GM23338 (cell line): ENCODE measurements at regions not wholly inside any gene's neighbourhood (a gene's known extent, or its start where the extent isn't known, plus 50 kb on each side); places are given as distances from the start of the nearest gene placed in this dataset.
A peak's percentile ranks its signal among the peaks of the same experiment; 100 is the strongest.

Experiments
- ATAC-seq: fragments of 200-7000 bp; cut with Tn5 transposase; 3 replicates; pipeline ENCODE4 v1.9.1; 2020
- DNase-seq: peaks from one replicate; pipeline ENCODE4 v3.0.0-alpha.2; 2015; ENCODE audit warnings: low spot score
- H2AFZ ChIP-seq: fragments of 200-600 bp; sonication (generic); 2 replicates; pipeline ENCODE4 v1.8.0; 2016; ENCODE audit warnings: antibody characterized with exemption, mild to moderate bottlenecking, moderate library complexity
- H3F3A ChIP-seq: fragments of 200-600 bp; sonication (generic); replicated peaks from 2 replicates; pipeline ENCODE4 v1.8.0; 2017; ENCODE audit warnings: antibody characterized with exemption, mixed run types, low read depth
- H3K27ac ChIP-seq: fragments of 200-600 bp; sonication (generic); 2 replicates; pipeline ENCODE4 v1.6.1; 2016; ENCODE audit warnings: low read depth
- H3K27me3 ChIP-seq: fragments of 200-600 bp; sonication (generic); 2 replicates; pipeline ENCODE4 v1.8.0; 2016; ENCODE audit warnings: mild to moderate bottlenecking, mixed run types, moderate library complexity; ENCODE audit not compliant: insufficient read depth
- H3K36me3 ChIP-seq: fragments of 200-600 bp; sonication (generic); 2 replicates; pipeline ENCODE4 v1.8.0; 2016; ENCODE audit warnings: mild to moderate bottlenecking; ENCODE audit not compliant: insufficient read depth
- H3K4me1 ChIP-seq: fragments of 200-600 bp; sonication (generic); 2 replicates; pipeline ENCODE4 v1.8.0; 2016; ENCODE audit warnings: mild to moderate bottlenecking, moderate library complexity; ENCODE audit not compliant: insufficient read depth
- H3K4me2 ChIP-seq: fragments of 200-600 bp; sonication (generic); 2 replicates; pipeline ENCODE4 v1.7.1; 2017; ENCODE audit warnings: mixed run types
- H3K4me3 ChIP-seq: fragments of 200-600 bp; sonication (generic); 2 replicates; pipeline ENCODE4 v1.6.1; 2016; ENCODE audit warnings: mixed run types
- H3K79me2 ChIP-seq: fragments of 200-600 bp; sonication (generic); replicated peaks from 2 replicates; pipeline ENCODE4 v1.8.0; 2017; ENCODE audit warnings: mild to moderate bottlenecking; ENCODE audit not compliant: insufficient read depth
- H3K9me2 ChIP-seq: fragments of 200-600 bp; sonication (generic); 2 replicates; pipeline ENCODE4 v1.8.0; 2017; ENCODE audit not compliant: insufficient read depth
- H4K20me1 ChIP-seq: fragments of 200-600 bp; sonication (generic); replicated peaks from 2 replicates; pipeline ENCODE4 v1.8.0; 2017; ENCODE audit warnings: mild to moderate bottlenecking; ENCODE audit not compliant: insufficient read depth
- H3K27ac Mint-ChIP-seq: 2 replicates; pipeline ENCODE4 v1.8.0; 2020; ENCODE audit warnings: inconsistent platforms, mild to moderate bottlenecking, moderate library complexity, mixed read lengths
- H3K27me3 Mint-ChIP-seq: 3 replicates; pipeline ENCODE4 v1.8.0; 2022; ENCODE audit warnings: low read depth, mild to moderate bottlenecking, moderate library complexity, mixed read lengths, inconsistent platforms; ENCODE audit not compliant: insufficient read depth, poor library complexity
- H3K36me3 Mint-ChIP-seq: 3 replicates; pipeline ENCODE4 v1.8.0; 2021; ENCODE audit warnings: low read depth, mild to moderate bottlenecking, inconsistent platforms, moderate library complexity, mixed read lengths
- H3K4me1 Mint-ChIP-seq: 3 replicates; pipeline ENCODE4 v1.8.0; 2020; ENCODE audit warnings: mild to moderate bottlenecking, inconsistent platforms, mixed read lengths
- H3K4me3 Mint-ChIP-seq: 3 replicates; pipeline ENCODE4 v1.8.0; 2021; ENCODE audit warnings: moderate library complexity, mild to moderate bottlenecking, inconsistent platforms, mixed read lengths
- H3K9me3 Mint-ChIP-seq: 3 replicates; pipeline ENCODE4 v1.8.0; 2020; ENCODE audit warnings: moderate library complexity, mild to moderate bottlenecking, inconsistent platforms, mixed read lengths
- CREB1 ChIP-seq: fragments of 250-450 bp; sonication (Bioruptor Pico); IDR thresholded peaks from 2 replicates; pipeline ENCODE4 v1.5.0; 2020; ENCODE audit warnings: low read depth, mild to moderate bottlenecking, moderate library complexity
- EZH2phosphoT487 ChIP-seq: fragments of 200-600 bp; sonication (generic); IDR thresholded peaks from one replicate; pipeline ENCODE4 v1.8.1; 2018; ENCODE audit warnings: antibody characterized with exemption; ENCODE audit not compliant: unreplicated experiment
- JUNB ChIP-seq: IDR thresholded peaks from one replicate; pipeline ENCODE4 v1.6.1; 2016; ENCODE audit warnings: antibody characterized with exemption; ENCODE audit not compliant: unreplicated experiment
- POLR2AphosphoS5 ChIP-seq: IDR thresholded peaks from 2 replicates; pipeline ENCODE4 v1.6.1; 2016; ENCODE audit warnings: antibody characterized with exemption, low read depth
- STAT1 ChIP-seq: IDR thresholded peaks from one replicate; pipeline ENCODE4 v1.6.1; 2016; ENCODE audit warnings: antibody characterized with exemption; ENCODE audit not compliant: unreplicated experiment
- TF ChIP-seq, protein P1 (sequence below): fragments of 250-450 bp; sonication (Bioruptor Pico); IDR thresholded peaks from 2 replicates; pipeline ENCODE4 v1.5.0; 2020; ENCODE audit warnings: mild to moderate bottlenecking, moderate library complexity
- TF ChIP-seq, protein P2 (sequence below): IDR thresholded peaks from one replicate; pipeline ENCODE4 v1.6.1; 2018; ENCODE audit warnings: antibody characterized with exemption; ENCODE audit not compliant: unreplicated experiment

DNA sequence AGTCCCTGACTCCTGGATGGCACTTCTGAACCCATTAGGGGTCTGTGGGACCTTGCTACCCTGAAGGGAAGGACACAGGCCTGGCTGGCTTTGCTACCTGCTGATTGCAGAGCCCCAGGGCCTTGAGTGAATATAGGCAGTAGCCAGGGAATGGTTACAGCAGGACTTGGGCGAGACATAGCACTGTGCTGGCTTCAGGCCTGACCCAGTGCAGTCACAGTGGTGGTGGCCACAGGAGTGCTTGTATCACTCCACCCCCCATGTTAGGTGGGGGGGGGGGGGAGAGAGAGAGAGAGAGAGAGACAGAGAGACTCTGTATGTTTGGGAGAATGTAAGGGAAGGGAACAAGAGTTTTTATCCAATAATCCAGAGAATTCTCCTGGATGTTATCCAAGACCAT, 439.3 kb upstream of the ZNF608 start (continued):
- TF ChIP-seq, protein P1, sequence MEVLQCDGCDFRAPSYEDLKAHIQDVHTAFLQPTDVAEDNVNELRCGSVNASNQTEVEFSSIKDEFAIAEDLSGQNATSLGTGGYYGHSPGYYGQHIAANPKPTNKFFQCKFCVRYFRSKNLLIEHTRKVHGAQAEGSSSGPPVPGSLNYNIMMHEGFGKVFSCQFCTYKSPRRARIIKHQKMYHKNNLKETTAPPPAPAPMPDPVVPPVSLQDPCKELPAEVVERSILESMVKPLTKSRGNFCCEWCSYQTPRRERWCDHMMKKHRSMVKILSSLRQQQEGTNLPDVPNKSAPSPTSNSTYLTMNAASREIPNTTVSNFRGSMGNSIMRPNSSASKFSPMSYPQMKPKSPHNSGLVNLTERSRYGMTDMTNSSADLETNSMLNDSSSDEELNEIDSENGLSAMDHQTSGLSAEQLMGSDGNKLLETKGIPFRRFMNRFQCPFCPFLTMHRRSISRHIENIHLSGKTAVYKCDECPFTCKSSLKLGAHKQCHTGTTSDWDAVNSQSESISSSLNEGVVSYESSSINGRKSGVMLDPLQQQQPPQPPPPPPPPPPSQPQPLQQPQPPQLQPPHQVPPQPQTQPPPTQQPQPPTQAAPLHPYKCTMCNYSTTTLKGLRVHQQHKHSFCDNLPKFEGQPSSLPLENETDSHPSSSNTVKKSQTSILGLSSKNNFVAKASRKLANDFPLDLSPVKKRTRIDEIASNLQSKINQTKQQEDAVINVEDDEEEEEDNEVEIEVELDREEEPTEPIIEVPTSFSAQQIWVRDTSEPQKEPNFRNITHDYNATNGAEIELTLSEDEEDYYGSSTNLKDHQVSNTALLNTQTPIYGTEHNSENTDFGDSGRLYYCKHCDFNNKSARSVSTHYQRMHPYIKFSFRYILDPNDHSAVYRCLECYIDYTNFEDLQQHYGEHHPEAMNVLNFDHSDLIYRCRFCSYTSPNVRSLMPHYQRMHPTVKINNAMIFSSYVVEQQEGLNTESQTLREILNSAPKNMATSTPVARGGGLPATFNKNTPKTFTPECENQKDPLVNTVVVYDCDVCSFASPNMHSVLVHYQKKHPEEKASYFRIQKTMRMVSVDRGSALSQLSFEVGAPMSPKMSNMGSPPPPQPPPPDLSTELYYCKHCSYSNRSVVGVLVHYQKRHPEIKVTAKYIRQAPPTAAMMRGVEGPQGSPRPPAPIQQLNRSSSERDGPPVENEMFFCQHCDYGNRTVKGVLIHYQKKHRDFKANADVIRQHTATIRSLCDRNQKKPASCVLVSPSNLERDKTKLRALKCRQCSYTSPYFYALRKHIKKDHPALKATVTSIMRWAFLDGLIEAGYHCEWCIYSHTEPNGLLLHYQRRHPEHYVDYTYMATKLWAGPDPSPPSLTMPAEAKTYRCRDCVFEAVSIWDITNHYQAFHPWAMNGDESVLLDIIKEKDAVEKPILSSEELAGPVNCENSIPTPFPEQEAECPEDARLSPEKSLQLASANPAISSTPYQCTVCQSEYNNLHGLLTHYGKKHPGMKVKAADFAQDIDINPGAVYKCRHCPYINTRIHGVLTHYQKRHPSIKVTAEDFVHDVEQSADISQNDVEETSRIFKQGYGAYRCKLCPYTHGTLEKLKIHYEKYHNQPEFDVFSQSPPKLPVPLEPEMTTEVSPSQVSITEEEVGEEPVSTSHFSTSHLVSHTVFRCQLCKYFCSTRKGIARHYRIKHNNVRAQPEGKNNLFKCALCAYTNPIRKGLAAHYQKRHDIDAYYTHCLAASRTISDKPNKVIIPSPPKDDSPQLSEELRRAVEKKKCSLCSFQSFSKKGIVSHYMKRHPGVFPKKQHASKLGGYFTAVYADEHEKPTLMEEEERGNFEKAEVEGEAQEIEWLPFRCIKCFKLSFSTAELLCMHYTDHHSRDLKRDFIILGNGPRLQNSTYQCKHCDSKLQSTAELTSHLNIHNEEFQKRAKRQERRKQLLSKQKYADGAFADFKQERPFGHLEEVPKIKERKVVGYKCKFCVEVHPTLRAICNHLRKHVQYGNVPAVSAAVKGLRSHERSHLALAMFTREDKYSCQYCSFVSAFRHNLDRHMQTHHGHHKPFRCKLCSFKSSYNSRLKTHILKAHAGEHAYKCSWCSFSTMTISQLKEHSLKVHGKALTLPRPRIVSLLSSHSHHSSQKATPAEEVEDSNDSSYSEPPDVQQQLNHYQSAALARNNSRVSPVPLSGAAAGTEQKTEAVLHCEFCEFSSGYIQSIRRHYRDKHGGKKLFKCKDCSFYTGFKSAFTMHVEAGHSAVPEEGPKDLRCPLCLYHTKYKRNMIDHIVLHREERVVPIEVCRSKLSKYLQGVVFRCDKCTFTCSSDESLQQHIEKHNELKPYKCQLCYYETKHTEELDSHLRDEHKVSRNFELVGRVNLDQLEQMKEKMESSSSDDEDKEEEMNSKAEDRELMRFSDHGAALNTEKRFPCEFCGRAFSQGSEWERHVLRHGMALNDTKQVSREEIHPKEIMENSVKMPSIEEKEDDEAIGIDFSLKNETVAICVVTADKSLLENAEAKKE (CRISPR knock-in tag) = no peak

DNA sequence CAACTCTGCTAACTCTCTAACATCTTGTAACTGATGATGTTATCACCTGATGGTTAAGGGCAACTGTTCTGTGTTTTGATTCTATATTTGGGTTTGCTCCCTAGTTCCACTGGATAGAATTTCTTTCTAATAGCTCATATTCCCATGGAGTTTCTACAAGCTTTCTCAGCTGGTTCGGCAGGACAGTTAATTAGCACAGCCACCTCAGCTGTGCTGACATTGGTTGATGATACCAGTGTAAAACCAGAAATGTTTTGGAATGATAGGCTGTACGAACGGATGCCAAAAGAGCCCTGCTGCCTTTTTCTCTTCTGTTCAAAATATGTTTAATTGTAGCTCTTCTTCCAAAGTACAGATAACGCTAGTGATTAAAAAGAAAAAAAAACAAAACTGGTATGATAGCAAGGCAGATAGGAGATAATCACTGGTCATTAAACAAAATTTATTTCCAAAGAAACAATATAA, 440.5 kb upstream of the ZNF608 start:
- Histone ChIP-seq H3K4me3 (no peak overlapping the region), H4K20me1 (no peaks in the 10 kb centered on the region), H3K36me3 (no peaks in the 10 kb centered on the region), H3K9me2 (peaks cover 5% of the 10 kb centered on the region; the same call in 1 of the 2 replicates), H3F3A (no peaks in the 10 kb centered on the region), H3K27me3 (no peaks in the 10 kb centered on the region), H3K27ac (no peak overlapping the region), H3K79me2 (no peaks in the 10 kb centered on the region), H3K4me1 (peaks cover 20% of the 10 kb centered on the region), H2AFZ (0 out of 2 replicates have a peak overlapping the region, but pooled peaks have one; percentile 19), H3K4me2 (no peak overlapping the region)
- no peaks in the 10 kb centered on the region for H3K27me3 Mint-ChIP-seq
- H3K36me3 Mint-ChIP-seq = 0 out of 3 replicates have a peak, but pooled peaks cover 3% of the 10 kb centered on the region
- no peak for DNase-seq
- no peaks in the 10 kb centered on the region; the same call in 2 of the 3 replicates for H3K9me3 Mint-ChIP-seq
- ATAC-seq = no peak
- H3K4me1 Mint-ChIP-seq = peaks cover 26% of the 10 kb centered on the region
- H3K4me3 Mint-ChIP-seq = no peak overlapping the region
- H3K27ac Mint-ChIP-seq = no peak overlapping the region
- TF ChIP-seq, protein P2, sequence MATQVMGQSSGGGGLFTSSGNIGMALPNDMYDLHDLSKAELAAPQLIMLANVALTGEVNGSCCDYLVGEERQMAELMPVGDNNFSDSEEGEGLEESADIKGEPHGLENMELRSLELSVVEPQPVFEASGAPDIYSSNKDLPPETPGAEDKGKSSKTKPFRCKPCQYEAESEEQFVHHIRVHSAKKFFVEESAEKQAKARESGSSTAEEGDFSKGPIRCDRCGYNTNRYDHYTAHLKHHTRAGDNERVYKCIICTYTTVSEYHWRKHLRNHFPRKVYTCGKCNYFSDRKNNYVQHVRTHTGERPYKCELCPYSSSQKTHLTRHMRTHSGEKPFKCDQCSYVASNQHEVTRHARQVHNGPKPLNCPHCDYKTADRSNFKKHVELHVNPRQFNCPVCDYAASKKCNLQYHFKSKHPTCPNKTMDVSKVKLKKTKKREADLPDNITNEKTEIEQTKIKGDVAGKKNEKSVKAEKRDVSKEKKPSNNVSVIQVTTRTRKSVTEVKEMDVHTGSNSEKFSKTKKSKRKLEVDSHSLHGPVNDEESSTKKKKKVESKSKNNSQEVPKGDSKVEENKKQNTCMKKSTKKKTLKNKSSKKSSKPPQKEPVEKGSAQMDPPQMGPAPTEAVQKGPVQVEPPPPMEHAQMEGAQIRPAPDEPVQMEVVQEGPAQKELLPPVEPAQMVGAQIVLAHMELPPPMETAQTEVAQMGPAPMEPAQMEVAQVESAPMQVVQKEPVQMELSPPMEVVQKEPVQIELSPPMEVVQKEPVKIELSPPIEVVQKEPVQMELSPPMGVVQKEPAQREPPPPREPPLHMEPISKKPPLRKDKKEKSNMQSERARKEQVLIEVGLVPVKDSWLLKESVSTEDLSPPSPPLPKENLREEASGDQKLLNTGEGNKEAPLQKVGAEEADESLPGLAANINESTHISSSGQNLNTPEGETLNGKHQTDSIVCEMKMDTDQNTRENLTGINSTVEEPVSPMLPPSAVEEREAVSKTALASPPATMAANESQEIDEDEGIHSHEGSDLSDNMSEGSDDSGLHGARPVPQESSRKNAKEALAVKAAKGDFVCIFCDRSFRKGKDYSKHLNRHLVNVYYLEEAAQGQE = no peak
- TF ChIP-seq CREB1 (CRISPR knock-in tag) (no peak), JUNB (no peak), STAT1 (no peak), EZH2phosphoT487 (no peak), POLR2AphosphoS5 (no peak)
